Fibroblast of skin of right quadriceps (primary cell): ENCODE measurements at regions not wholly inside any gene's neighbourhood (a gene's known extent, or its start where the extent isn't known, plus 50 kb on each side); places are given as distances from the start of the nearest gene placed in this dataset.

ENCODE experiments used
- DNase-seq: peaks from one replicate; pipeline ENCODE4 v3.0.0-alpha.2; 2013

- DNase-seq, result no peak
Measured at GRCh38 chr6:119865466-119866350, 516.1 kb upstream of the MAN1A1 start.

GRCh38 chr6:119862719-119863118 lies 513.2 kb upstream of the MAN1A1 start:
- DNase-seq, result no peak

- DNase-seq, result peak; percentile 9
Measured at GRCh38 chr6:119858901-119859300, 509.3 kb upstream of the MAN1A1 start.

- DNase-seq, result no peak
Measured at GRCh38 chr6:119856136-119856535, 506.6 kb upstream of the MAN1A1 start.

GRCh38 chr6:119848696-119849095 lies 499.1 kb upstream of the MAN1A1 start:
- DNase-seq, result no peak

GRCh38 chr6:119845161-119845560 lies 495.6 kb upstream of the MAN1A1 start:
- DNase-seq, result no peak

GRCh38 chr6:119844387-119844786 lies 494.8 kb upstream of the MAN1A1 start:
- no peak for DNase-seq

- no peak for DNase-seq
Measured at GRCh38 chr6:119842191-119842590, 492.6 kb upstream of the MAN1A1 start.

- DNase-seq, result no peak
Measured at GRCh38 chr6:119838043-119838442, 488.5 kb upstream of the MAN1A1 start.

- peak; percentile 11 for DNase-seq
Measured at GRCh38 chr6:119834418-119834817, 484.9 kb upstream of the MAN1A1 start.

GRCh38 chr6:119832411-119832810 lies 482.9 kb upstream of the MAN1A1 start:
- DNase-seq, result no peak

GRCh38 chr6:119830494-119831295 lies 481.1 kb upstream of the MAN1A1 start:
- DNase-seq, result no peak

- no peak for DNase-seq
Measured at GRCh38 chr6:119830069-119830468, 480.5 kb upstream of the MAN1A1 start.

- peak; percentile 11 for DNase-seq
Measured at GRCh38 chr6:119829499-119829898, 479.9 kb upstream of the MAN1A1 start.

- DNase-seq, result no peak
Measured at GRCh38 chr6:119829006-119829405, 479.4 kb upstream of the MAN1A1 start.

GRCh38 chr6:119821380-119821779 lies 471.8 kb upstream of the MAN1A1 start:
- no peak for DNase-seq

- no peak for DNase-seq
Measured at GRCh38 chr6:119818876-119819275, 469.3 kb upstream of the MAN1A1 start.

- DNase-seq, result no peak
Measured at GRCh38 chr6:119814609-119815400, 465.2 kb upstream of the MAN1A1 start.

GRCh38 chr6:119802464-119802863 lies 452.9 kb upstream of the MAN1A1 start:
- no peak for DNase-seq

- DNase-seq, result no peak
Measured at GRCh38 chr6:119801056-119801455, 451.5 kb upstream of the MAN1A1 start.

- no peak for DNase-seq
Measured at GRCh38 chr6:119800526-119800925, 451.0 kb upstream of the MAN1A1 start.

GRCh38 chr6:119799596-119800509 lies 450.3 kb upstream of the MAN1A1 start:
- DNase-seq, result no peak
